SK-N-SH (cell line): ENCODE measurements at regions not wholly inside any gene's neighbourhood (a gene's known extent, or its start where the extent isn't known, plus 50 kb on each side); places are given as distances from the start of the nearest gene placed in this dataset.
"Not testable (repeated sequence)": the region's sequence is repeated elsewhere in the genome, so short reads cannot be mapped to it uniquely, and the experiment has no call there.

Experiments used
- CTCF ChIA-PET: fragments of 300-600, 350-600 bp; formaldehyde crosslinking; extraction: SDS; loops from one replicate; lab custom pipeline; 2021; lab: Yijun Ruan, JAX
- POLR2A ChIA-PET: fragments of 350-600 bp; sonication (Branson Sonifier 250); formaldehyde crosslinking; extraction: SDS; loops from one replicate; lab custom pipeline; 2020; ENCODE audit warnings: antibody characterized with exemption, inconsistent platforms; lab: Yijun Ruan, JAX
- DNase-seq: peaks from one replicate; pipeline ENCODE4 v3.0.0; 2012
- H2AFZ ChIP-seq: fragments of 200-600 bp; sonication (generic); 2 replicates; pipeline ENCODE4 v1.8.1; 2016; ENCODE audit warnings: antibody characterized with exemption, mild to moderate bottlenecking, low read depth
- H3F3A ChIP-seq: fragments of 200-600 bp; sonication (generic); replicated peaks from 2 replicates; pipeline ENCODE3; 2016; ENCODE audit warnings: antibody characterized with exemption, mild to moderate bottlenecking; ENCODE audit not compliant: insufficient read depth
- H3K27ac ChIP-seq, 2 experiments: fragments of 200-500 bp in 1 of 2; fragments of 200-600 bp in 1 of 2; sonication (Bioruptor generic) in 1 of 2; sonication (generic), shearing (Covaris generic) in 1 of 2; 2 replicates each; pipeline versions ENCODE4 v1.5.1 to v1.6.1; 2014 to 2016; ENCODE audit warnings: low read depth in 2 of 2, inconsistent platforms in 1 of 2, low read length in 1 of 2, mild to moderate bottlenecking in 1 of 2, mixed read lengths in 1 of 2
- H3K27me3 ChIP-seq: fragments of 200-600 bp; sonication (generic), shearing (Covaris generic); 2 replicates; pipeline ENCODE4 v1.6.1; 2016; ENCODE audit warnings: mixed run types; ENCODE audit not compliant: insufficient read depth
- H3K36me3 ChIP-seq, 2 experiments: fragments of 200-500 bp in 1 of 2; fragments of 200-600 bp in 1 of 2; sonication (Bioruptor generic) in 1 of 2; sonication (generic) in 1 of 2; replicated peaks in 1 of 2; 2 replicates each; pipeline versions ENCODE3 to v1.5.1; 2014 to 2016; ENCODE audit warnings: low read length in 1 of 2, mild to moderate bottlenecking in 1 of 2; ENCODE audit not compliant: insufficient read depth in 2 of 2, control insufficient read depth in 1 of 2
- H3K4me1 ChIP-seq, 2 experiments: fragments of 200-500 bp in 1 of 2; fragments of 200-600 bp in 1 of 2; sonication (Bioruptor generic) in 1 of 2; sonication (generic), shearing (Covaris generic) in 1 of 2; 2 replicates each; pipeline versions ENCODE4 v1.5.1 to v1.6.1; 2014 to 2016; ENCODE audit warnings: low read depth in 1 of 2, low read length in 1 of 2, mixed run types in 1 of 2; ENCODE audit not compliant: insufficient read depth in 2 of 2, control insufficient read depth in 1 of 2
- H3K4me2 ChIP-seq: fragments of 200-600 bp; sonication (generic), shearing (Covaris generic); 2 replicates; pipeline ENCODE4 v1.6.1; 2017; ENCODE audit warnings: mixed run types
- H3K4me3 ChIP-seq, 2 experiments: fragments of 200-500 bp in 1 of 2; fragments of 200-600 bp in 1 of 2; sonication (Bioruptor generic) in 1 of 2; sonication (generic), shearing (Covaris generic) in 1 of 2; 2 replicates each; pipeline versions ENCODE4 v1.5.1 to v1.8.1; 2014 to 2016; ENCODE audit warnings: low read depth in 2 of 2, inconsistent platforms in 1 of 2, low read length in 1 of 2, mild to moderate bottlenecking in 1 of 2, mixed read lengths in 1 of 2, moderate library complexity in 1 of 2
- H3K79me2 ChIP-seq: fragments of 200-600 bp; sonication (generic); 2 replicates; pipeline ENCODE4 v1.8.1; 2017; ENCODE audit warnings: mild to moderate bottlenecking; ENCODE audit not compliant: insufficient read depth
- H3K9ac ChIP-seq: fragments of 200-600 bp; sonication (generic); 2 replicates; pipeline ENCODE4 v1.6.1; 2017; ENCODE audit warnings: mixed run types
- H3K9me2 ChIP-seq: fragments of 200-600 bp; sonication (generic); 2 replicates; pipeline ENCODE4 v1.6.1; 2017; ENCODE audit warnings: mixed run types
- H3K9me3 ChIP-seq: fragments of 200-600 bp; sonication (generic); 2 replicates; pipeline ENCODE4 v1.6.1; 2017; ENCODE audit warnings: mixed run types, mild to moderate bottlenecking, moderate library complexity
- H4K20me1 ChIP-seq: fragments of 200-600 bp; sonication (generic); 2 replicates; pipeline ENCODE4 v1.6.1; 2017; ENCODE audit warnings: mild to moderate bottlenecking, mixed run types; ENCODE audit not compliant: insufficient read depth
- CHD2 ChIP-seq: fragments of 150-350 bp; IDR thresholded peaks from 2 replicates; pipeline ENCODE4 v1.6.1; 2018; ENCODE audit warnings: low read length; ENCODE audit not compliant: partially characterized antibody
- CTCF ChIP-seq: fragments of 200-600 bp; sonication (generic); IDR thresholded peaks from 2 replicates; pipeline ENCODE4 v1.6.1; 2017; ENCODE audit warnings: antibody characterized with exemption, mild to moderate bottlenecking, moderate library complexity
- EP300 ChIP-seq, 2 experiments: IDR thresholded peaks; 2 replicates each; pipeline versions ENCODE4 v1.4.0 to v1.6.1; 2012; ENCODE audit warnings: borderline replicate concordance in 1 of 2, low read depth in 1 of 2, low read length in 1 of 2
- FOXJ3 ChIP-seq: sonication (generic); formaldehyde crosslinking; IDR thresholded peaks from 2 replicates; pipeline ENCODE4 v1.5.1; 2020; ENCODE audit warnings: mild to moderate bottlenecking, missing genetic modification reagents
- GATA2 ChIP-seq: sonication (generic); formaldehyde crosslinking; IDR thresholded peaks from 2 replicates; pipeline ENCODE4 v1.5.0; 2020; ENCODE audit warnings: mild to moderate bottlenecking, missing genetic modification reagents
- IRF3 ChIP-seq: fragments of 150-350 bp; IDR thresholded peaks from 2 replicates; pipeline ENCODE4 v1.6.1; 2016; ENCODE audit warnings: mild to moderate bottlenecking, low read depth, low read length
- JUND ChIP-seq: IDR thresholded peaks from 2 replicates; pipeline ENCODE4 v1.4.0; 2012
- MXI1 ChIP-seq: IDR thresholded peaks from 2 replicates; pipeline ENCODE4 v1.6.1; 2012; ENCODE audit warnings: mild to moderate bottlenecking, low read depth, low read length, improper control_type of control experiment
- RAD21 ChIP-seq: IDR thresholded peaks from 2 replicates; pipeline ENCODE4 v1.6.1; 2012; ENCODE audit warnings: mild to moderate bottlenecking, low read length
- RCOR1 ChIP-seq: fragments of 150-350 bp; IDR thresholded peaks from 2 replicates; pipeline ENCODE4 v1.6.1; 2017; ENCODE audit warnings: antibody characterized with exemption, low read length
- SMC3 ChIP-seq: IDR thresholded peaks from 2 replicates; pipeline ENCODE4 v1.6.1; 2012; ENCODE audit warnings: low read depth, low read length, improper control_type of control experiment
- WGBS: methylation state at CpG from one replicate; pipeline ENCODE4 v1.1.6; 2017; ENCODE audit warnings: low lambda C conversion rate; 5-methylcytosine and 5-hydroxymethylcytosine counted together

DNA sequence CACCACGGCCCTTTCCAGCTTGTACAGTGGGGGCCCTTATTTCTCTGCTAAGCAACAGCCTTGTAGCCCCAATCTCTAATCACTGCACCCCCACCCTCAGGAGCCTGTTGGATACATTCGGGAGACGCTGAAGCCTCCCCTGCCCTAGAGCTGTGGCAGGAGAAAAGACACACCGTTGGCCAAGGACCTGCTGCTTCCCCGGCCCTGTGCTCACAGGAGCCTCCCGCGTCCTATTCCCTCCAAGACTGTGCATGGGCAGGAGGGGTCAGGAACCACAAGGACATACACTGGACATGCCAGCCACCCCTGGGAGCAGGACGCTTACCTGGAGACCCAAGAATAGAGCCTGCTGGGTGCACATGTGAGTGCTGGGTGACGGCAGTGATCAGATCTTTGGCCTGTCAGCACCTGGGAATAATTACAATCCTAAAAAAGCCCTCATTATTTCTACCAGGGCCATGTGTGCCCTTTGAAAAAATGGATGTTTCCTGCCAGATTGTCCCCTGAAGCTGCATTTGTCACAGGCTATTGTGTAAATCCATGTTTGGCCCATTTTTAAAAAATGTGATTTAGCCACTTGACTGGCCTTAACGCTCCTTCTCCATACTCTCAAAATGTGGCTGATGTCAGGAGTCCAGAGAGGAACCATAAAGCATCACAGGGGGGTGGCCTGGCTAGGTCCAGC, 590.6 kb downstream of the MATN1 start:
- no peaks in the 10 kb centered on the region for H4K20me1 ChIP-seq
- no peak overlapping the region for H3K4me3 ChIP-seq
- no peaks in the 10 kb centered on the region for H3K9me3 ChIP-seq
- H3K27ac ChIP-seq = peak overlapping the region in 1 of 2 experiments; percentile 86; a peak in 2 of 4 replicates
- DNase-seq = no peak
- H3K9ac ChIP-seq = no peak overlapping the region
- no peaks in the 10 kb centered on the region for H3K79me2 ChIP-seq
- H3K9me2 ChIP-seq = no peaks in the 10 kb centered on the region
- no peaks in the 10 kb centered on the region for H3K36me3 ChIP-seq
- ChIA-PET POLR2A (no interaction called here), CTCF (interaction anchor here (1.5 to 4.7 kb wide), 3 partner anchors 22 to 247 kb away, joined by 3 to 23 read pairs (median 8); no protein-coding TSS in a partner anchor)
- H3K4me1 ChIP-seq = peaks cover 0 to 36% of the 10 kb centered on the region in 2 experiments; a peak in 2 of 4 replicates
- H2AFZ ChIP-seq = no peak overlapping the region
- no peaks in the 10 kb centered on the region for H3F3A ChIP-seq
- no peak overlapping the region for H3K4me2 ChIP-seq
- TF ChIP-seq SMC3 (no peak), FOXJ3 (CRISPR knock-in tag) (peak; percentile 63; the same call in 1 of the 2 replicates), JUND (no peak), RAD21 (peak; percentile 25), CHD2 (peak; percentile 76), GATA2 (CRISPR knock-in tag) (peak; percentile 74), CTCF (no peak), RCOR1 (peak; percentile 78), MXI1 (peak; percentile 70; the same call in 1 of the 2 replicates), IRF3 (no peak), EP300 (IDR thresholded peaks at IDR 0.05; ENCODE audit: borderline replicate concordance in 1 of 2, low read depth in 1 of 2, low read length in 1 of 2) (peak in 1 of 2 experiments; percentile 96; a peak in 2 of 4 replicates)
- 21% methylated on average over 9 of the region's 10 CpGs for WGBS
- no peaks in the 10 kb centered on the region for H3K27me3 ChIP-seq

DNA sequence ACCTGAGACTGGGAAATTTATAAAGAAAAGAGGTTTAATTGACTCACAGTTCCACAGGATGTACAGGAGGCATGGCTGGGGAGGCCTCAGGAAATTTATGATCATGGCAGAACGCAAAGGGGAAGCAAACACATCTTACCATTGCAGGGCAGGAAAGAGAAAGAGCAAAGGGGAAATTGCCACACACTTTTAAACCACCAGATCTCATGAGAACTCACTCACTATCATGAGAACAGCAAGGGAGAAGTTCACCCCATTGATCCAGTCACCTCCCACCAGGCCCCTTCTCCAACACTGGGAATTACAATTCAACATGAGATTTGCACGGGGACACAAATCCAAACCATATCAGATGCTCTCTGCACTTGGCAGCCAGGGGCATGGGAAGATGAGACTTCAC, 592.8 kb downstream of the MATN1 start:
- H3K4me2 ChIP-seq, H3K36me3 ChIP-seq, H3K79me2 ChIP-seq, H3K4me3 ChIP-seq, H3K9ac ChIP-seq, H3K9me3 ChIP-seq, H4K20me1 ChIP-seq, H3K9me2 ChIP-seq, H3F3A ChIP-seq, H3K27me3 ChIP-seq, POLR2A ChIA-PET, DNase-seq, H2AFZ ChIP-seq, H3K27ac ChIP-seq: not testable (repeated sequence)
- 19% methylated on average over 1 of the region's 2 CpGs for WGBS
- H3K4me1 ChIP-seq = peaks cover 0 to 36% of the 10 kb centered on the region in 2 experiments; a peak in 2 of 4 replicates
- CTCF ChIA-PET = interaction anchor here (0.8 to 5.1 kb wide), 5 partner anchors 9 to 588 kb away, joined by 3 to 20 read pairs (median 3); no protein-coding TSS in a partner anchor
